ENCODE measurements at regions not wholly inside any gene's neighbourhood (a gene's known extent, or its start where the extent isn't known, plus 50 kb on each side); places are given as distances from the start of the nearest gene placed in this dataset.

- DNase-seq (ENCODE audit: low read depth, low spot score) (no peak), FAIRE-seq (no peak)
- Histone ChIP-seq H3K36me3 (ENCODE audit: control insufficient read depth in 2 of 2, extremely low read depth in 1 of 2, insufficient read depth in 2 of 2, low read length in 2 of 2) (no peaks in the 10 kb centered on the region), H3K27ac (ENCODE audit: control insufficient read depth, insufficient read depth, low read length) (no peak overlapping the region), H3K9me3 (ENCODE audit: control insufficient read depth, low read depth, low read length) (no peaks in the 10 kb centered on the region), H3K9ac (ENCODE audit: control insufficient read depth, extremely low read depth, insufficient read depth, low read length) (no peak overlapping the region), H2AFZ (ENCODE audit: control insufficient read depth, low read length) (no peak overlapping the region), H4K20me1 (ENCODE audit: control insufficient read depth, extremely low read depth, insufficient read depth, low read length) (no peaks in the 10 kb centered on the region), H3K79me2 (ENCODE audit: control insufficient read depth, insufficient read depth, low read length) (no peaks in the 10 kb centered on the region), H3K9me1 (ENCODE audit: control insufficient read depth, extremely low read depth, insufficient read depth, low read length) (no peaks in the 10 kb centered on the region), H3K27me3 (ENCODE audit: control insufficient read depth, extremely low read depth, insufficient read depth, low read length) (no peaks in the 10 kb centered on the region), H3K4me1 (ENCODE audit: control insufficient read depth, extremely low read depth, insufficient read depth, low read length) (no peaks in the 10 kb centered on the region), H3K4me3 (ENCODE audit: control insufficient read depth in 2 of 3, extremely low read depth in 1 of 3, insufficient read depth in 2 of 3, low read depth in 1 of 3, low read length in 3 of 3) (no peak overlapping the region), H3K4me2 (ENCODE audit: control insufficient read depth, extremely low read depth, insufficient read depth, low read depth, low read length) (no peak overlapping the region)
- dilution Hi-C loops (cut with MboI; ENCODE audit: extremely low pct_ligation_motif_present, low sequenced_read_pairs) = no loop called here
- TF ChIP-seq, protein P1, sequence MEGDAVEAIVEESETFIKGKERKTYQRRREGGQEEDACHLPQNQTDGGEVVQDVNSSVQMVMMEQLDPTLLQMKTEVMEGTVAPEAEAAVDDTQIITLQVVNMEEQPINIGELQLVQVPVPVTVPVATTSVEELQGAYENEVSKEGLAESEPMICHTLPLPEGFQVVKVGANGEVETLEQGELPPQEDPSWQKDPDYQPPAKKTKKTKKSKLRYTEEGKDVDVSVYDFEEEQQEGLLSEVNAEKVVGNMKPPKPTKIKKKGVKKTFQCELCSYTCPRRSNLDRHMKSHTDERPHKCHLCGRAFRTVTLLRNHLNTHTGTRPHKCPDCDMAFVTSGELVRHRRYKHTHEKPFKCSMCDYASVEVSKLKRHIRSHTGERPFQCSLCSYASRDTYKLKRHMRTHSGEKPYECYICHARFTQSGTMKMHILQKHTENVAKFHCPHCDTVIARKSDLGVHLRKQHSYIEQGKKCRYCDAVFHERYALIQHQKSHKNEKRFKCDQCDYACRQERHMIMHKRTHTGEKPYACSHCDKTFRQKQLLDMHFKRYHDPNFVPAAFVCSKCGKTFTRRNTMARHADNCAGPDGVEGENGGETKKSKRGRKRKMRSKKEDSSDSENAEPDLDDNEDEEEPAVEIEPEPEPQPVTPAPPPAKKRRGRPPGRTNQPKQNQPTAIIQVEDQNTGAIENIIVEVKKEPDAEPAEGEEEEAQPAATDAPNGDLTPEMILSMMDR (optimal IDR thresholded peaks at IDR 0.05 in 1 of 3, IDR thresholded peaks at IDR 0.05 in 1 of 3, conservative IDR thresholded peaks at IDR 0.05 in 1 of 3; ENCODE audit: extremely low read depth in 1 of 3, insufficient read depth in 2 of 3, low read length in 3 of 3) = no peak
- TF ChIP-seq EZH2 (IDR thresholded peaks at IDR 0.05; ENCODE audit: low read length) = no peak
Measured at GRCh38 chr14:34338056-34338455, 124.0 kb downstream of the SPTSSA start.

- dilution Hi-C loops (cut with MboI; ENCODE audit: extremely low pct_ligation_motif_present, low sequenced_read_pairs) = no loop called here
- Histone ChIP-seq H3K27me3 (ENCODE audit: control insufficient read depth, extremely low read depth, insufficient read depth, low read length) (no peaks in the 10 kb centered on the region), H3K79me2 (ENCODE audit: control insufficient read depth, insufficient read depth, low read length) (no peaks in the 10 kb centered on the region), H2AFZ (ENCODE audit: control insufficient read depth, low read length) (no peak overlapping the region), H3K9me1 (ENCODE audit: control insufficient read depth, extremely low read depth, insufficient read depth, low read length) (no peaks in the 10 kb centered on the region), H3K4me3 (ENCODE audit: control insufficient read depth in 2 of 3, extremely low read depth in 1 of 3, insufficient read depth in 2 of 3, low read depth in 1 of 3, low read length in 3 of 3) (no peak overlapping the region), H3K36me3 (ENCODE audit: control insufficient read depth in 2 of 2, extremely low read depth in 1 of 2, insufficient read depth in 2 of 2, low read length in 2 of 2) (no peaks in the 10 kb centered on the region), H3K4me2 (ENCODE audit: control insufficient read depth, extremely low read depth, insufficient read depth, low read depth, low read length) (no peak overlapping the region), H3K9me3 (ENCODE audit: control insufficient read depth, low read depth, low read length) (no peaks in the 10 kb centered on the region), H3K4me1 (ENCODE audit: control insufficient read depth, extremely low read depth, insufficient read depth, low read length) (peaks cover 11% of the 10 kb centered on the region), H3K27ac (ENCODE audit: control insufficient read depth, insufficient read depth, low read length) (no peak overlapping the region), H4K20me1 (ENCODE audit: control insufficient read depth, extremely low read depth, insufficient read depth, low read length) (no peaks in the 10 kb centered on the region), H3K9ac (ENCODE audit: control insufficient read depth, extremely low read depth, insufficient read depth, low read length) (no peak overlapping the region)
- TF ChIP-seq, protein P1 (optimal IDR thresholded peaks at IDR 0.05 in 1 of 3, IDR thresholded peaks at IDR 0.05 in 1 of 3, conservative IDR thresholded peaks at IDR 0.05 in 1 of 3; ENCODE audit: extremely low read depth in 1 of 3, insufficient read depth in 2 of 3, low read length in 3 of 3) = no peak
- TF ChIP-seq EZH2 (IDR thresholded peaks at IDR 0.05; ENCODE audit: low read length) = no peak
- no peak for DNase-seq (ENCODE audit: low read depth, low spot score)
- no peak for FAIRE-seq
Measured at GRCh38 chr14:34336501-34336900, 125.5 kb downstream of the SPTSSA start.

Measured in keratinocyte (primary cell).